Lower leg skin (tissue), 3 donors: ENCODE measurements at regions not wholly inside any gene's neighbourhood (a gene's known extent, or its start where the extent isn't known, plus 50 kb on each side); places are given as distances from the start of the nearest gene placed in this dataset.

Experiments
- POLR2A ChIP-seq, 2 donors: fragments of 450-650 bp; IDR thresholded peaks; one replicate each; pipeline ENCODE4 v1.6.1; 2016 to 2017; ENCODE audit warnings: antibody characterized with exemption in 2 of 2, mild to moderate bottlenecking in 1 of 2, moderate library complexity in 1 of 2
- TF ChIP-seq, protein P1 (sequence below), 3 donors: fragments of 450-650 bp; IDR thresholded peaks; one replicate each; pipeline ENCODE4 v1.5.1; 2016; ENCODE audit warnings: antibody characterized with exemption in 3 of 3, mild to moderate bottlenecking in 3 of 3, moderate library complexity in 2 of 3

DNA sequence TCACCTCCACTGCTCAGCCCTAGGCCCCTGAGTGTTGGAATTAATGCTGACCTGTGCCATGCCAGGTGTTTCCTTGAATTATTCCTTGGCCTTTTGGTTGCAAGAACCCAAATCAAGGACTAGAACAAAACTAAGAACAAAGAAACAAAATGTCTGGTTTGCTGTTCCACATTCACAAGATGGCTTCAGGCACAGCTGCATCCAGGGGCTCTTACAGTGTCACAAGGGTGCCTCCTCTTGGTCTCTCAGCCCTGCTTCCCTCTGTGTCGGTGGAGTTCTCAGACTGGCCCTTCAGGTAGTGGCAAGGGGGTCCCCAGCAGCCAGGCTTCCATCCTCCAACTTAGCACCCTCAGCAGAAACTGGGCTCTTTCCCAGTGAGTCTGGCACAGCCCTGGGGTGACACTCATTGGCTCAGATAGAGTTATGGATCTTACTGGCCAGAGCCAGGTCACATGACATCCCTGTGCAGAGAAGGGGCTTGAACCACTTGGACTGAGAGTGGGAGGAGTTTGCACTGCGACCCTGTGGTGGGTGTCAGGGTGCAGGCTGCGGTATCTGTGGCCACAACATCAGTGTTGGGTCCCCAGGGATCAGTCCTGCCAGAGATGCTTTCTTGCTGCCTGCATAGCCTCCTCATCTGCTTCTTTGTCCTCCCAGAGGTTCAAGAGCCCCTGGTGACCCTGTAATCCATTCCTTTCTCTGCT, 427.7 kb upstream of the SULF2 start:
- TF ChIP-seq, protein P1, sequence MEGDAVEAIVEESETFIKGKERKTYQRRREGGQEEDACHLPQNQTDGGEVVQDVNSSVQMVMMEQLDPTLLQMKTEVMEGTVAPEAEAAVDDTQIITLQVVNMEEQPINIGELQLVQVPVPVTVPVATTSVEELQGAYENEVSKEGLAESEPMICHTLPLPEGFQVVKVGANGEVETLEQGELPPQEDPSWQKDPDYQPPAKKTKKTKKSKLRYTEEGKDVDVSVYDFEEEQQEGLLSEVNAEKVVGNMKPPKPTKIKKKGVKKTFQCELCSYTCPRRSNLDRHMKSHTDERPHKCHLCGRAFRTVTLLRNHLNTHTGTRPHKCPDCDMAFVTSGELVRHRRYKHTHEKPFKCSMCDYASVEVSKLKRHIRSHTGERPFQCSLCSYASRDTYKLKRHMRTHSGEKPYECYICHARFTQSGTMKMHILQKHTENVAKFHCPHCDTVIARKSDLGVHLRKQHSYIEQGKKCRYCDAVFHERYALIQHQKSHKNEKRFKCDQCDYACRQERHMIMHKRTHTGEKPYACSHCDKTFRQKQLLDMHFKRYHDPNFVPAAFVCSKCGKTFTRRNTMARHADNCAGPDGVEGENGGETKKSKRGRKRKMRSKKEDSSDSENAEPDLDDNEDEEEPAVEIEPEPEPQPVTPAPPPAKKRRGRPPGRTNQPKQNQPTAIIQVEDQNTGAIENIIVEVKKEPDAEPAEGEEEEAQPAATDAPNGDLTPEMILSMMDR (IDR thresholded peaks at IDR 0.05): no peak
- TF ChIP-seq POLR2A (IDR thresholded peaks at IDR 0.05): no peak
